ENCODE measurements at regions not wholly inside any gene's neighbourhood (a gene's known extent, or its start where the extent isn't known, plus 50 kb on each side); places are given as distances from the start of the nearest gene placed in this dataset.

DNA sequence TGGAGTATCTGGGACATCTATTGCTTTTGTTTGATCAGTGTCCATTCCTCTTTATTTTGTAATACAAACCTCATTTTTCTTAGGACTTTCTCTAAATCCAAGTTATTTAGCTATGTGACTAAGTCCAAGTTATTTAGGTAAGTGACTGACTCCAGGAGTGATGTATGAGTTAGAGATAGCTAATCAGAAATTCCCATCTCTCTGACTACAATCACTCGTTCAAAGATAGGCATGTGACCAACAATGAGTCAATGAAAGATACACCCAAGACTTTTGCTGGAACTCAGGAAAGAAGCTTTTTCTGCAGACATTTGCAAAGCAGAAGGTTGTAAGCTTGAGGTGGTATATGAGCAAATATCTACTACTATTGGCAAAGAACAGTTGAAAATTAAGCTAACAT is 72.5 kb upstream of the KCNIP4 start:
- TF ChIP-seq ZNF433 (tag by site-specific recombination; IDR thresholded peaks at IDR 0.05; ENCODE audit: low read depth) (no peak), TSHZ1 (tag by site-specific recombination; IDR thresholded peaks at IDR 0.05; ENCODE audit: borderline replicate concordance) (no peak), PRDM10 (tag by site-specific recombination; IDR thresholded peaks at IDR 0.05) (no peak), ZBTB48 (tag by site-specific recombination; IDR thresholded peaks at IDR 0.05) (no peak)
- H3K4me1 ChIP-seq (ENCODE audit: control insufficient read depth, insufficient read depth, low read length) = no peaks in the 10 kb centered on the region
- no peak overlapping the region for H3K27ac ChIP-seq (ENCODE audit: extremely low read depth, low read depth, low read length)
- ChIA-PET POLR2A (no interaction called here), CTCF (no interaction called here)
- H3K4me3 ChIP-seq (ENCODE audit: low read depth, low read length) = no peak overlapping the region
- H3K9me3 ChIP-seq (ENCODE audit: control insufficient read depth, insufficient read depth, low read depth, low read length) = no peaks in the 10 kb centered on the region
- no peaks in the 10 kb centered on the region for H3K36me3 ChIP-seq (ENCODE audit: control insufficient read depth in 2 of 2, insufficient read depth in 1 of 2, low read length in 2 of 2)

- H3K9me3 ChIP-seq (ENCODE audit: control insufficient read depth, insufficient read depth, low read depth, low read length) = no peaks in the 10 kb centered on the region
- POLR2A ChIA-PET = no interaction called here
- no peaks in the 10 kb centered on the region for H3K36me3 ChIP-seq (ENCODE audit: control insufficient read depth in 2 of 2, insufficient read depth in 1 of 2, low read length in 2 of 2)
- no peaks in the 10 kb centered on the region for H3K4me1 ChIP-seq (ENCODE audit: control insufficient read depth, insufficient read depth, low read length)
- H3K27ac ChIP-seq (ENCODE audit: extremely low read depth, low read depth, low read length) = no peak overlapping the region
- CTCF ChIA-PET = no interaction called here
- TF ChIP-seq SP3 (tag by site-specific recombination; IDR thresholded peaks at IDR 0.05) = no peak
- TF ChIP-seq ZNF239 (tag by site-specific recombination; IDR thresholded peaks at IDR 0.05) = no peak
- no peak for TF ChIP-seq ZNF248 (tag by site-specific recombination; IDR thresholded peaks at IDR 0.05)
- TF ChIP-seq ZNF394 (tag by site-specific recombination; IDR thresholded peaks at IDR 0.05; ENCODE audit: borderline replicate concordance) = no peak
- no peak for TF ChIP-seq REST (tag by site-specific recombination; IDR thresholded peaks at IDR 0.05)
- no peak for TF ChIP-seq ZNF514 (tag by site-specific recombination; IDR thresholded peaks at IDR 0.05)
- no peak for TF ChIP-seq ZNF549 (tag by site-specific recombination; IDR thresholded peaks at IDR 0.05)
- TF ChIP-seq, protein P1, sequence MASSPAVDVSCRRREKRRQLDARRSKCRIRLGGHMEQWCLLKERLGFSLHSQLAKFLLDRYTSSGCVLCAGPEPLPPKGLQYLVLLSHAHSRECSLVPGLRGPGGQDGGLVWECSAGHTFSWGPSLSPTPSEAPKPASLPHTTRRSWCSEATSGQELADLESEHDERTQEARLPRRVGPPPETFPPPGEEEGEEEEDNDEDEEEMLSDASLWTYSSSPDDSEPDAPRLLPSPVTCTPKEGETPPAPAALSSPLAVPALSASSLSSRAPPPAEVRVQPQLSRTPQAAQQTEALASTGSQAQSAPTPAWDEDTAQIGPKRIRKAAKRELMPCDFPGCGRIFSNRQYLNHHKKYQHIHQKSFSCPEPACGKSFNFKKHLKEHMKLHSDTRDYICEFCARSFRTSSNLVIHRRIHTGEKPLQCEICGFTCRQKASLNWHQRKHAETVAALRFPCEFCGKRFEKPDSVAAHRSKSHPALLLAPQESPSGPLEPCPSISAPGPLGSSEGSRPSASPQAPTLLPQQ (tag by site-specific recombination; IDR thresholded peaks at IDR 0.05) = no peak
- TF ChIP-seq ZNF112 (tag by site-specific recombination; IDR thresholded peaks at IDR 0.05) = no peak
- TF ChIP-seq ZBTB49 (tag by site-specific recombination; IDR thresholded peaks at IDR 0.05; ENCODE audit: low read depth) = no peak
- no peak overlapping the region for H3K4me3 ChIP-seq (ENCODE audit: low read depth, low read length)
These were observed 71.6 kb upstream of the KCNIP4 start for GRCh38 chr4:22020129-22020528.

All from HEK293 (cell line).